GM12878 (cell line): ENCODE measurements at regions not wholly inside any gene's neighbourhood (a gene's known extent, or its start where the extent isn't known, plus 50 kb on each side); places are given as distances from the start of the nearest gene placed in this dataset.

Source experiments
- IKZF1 ChIP-seq: fragments of 450-650 bp; conservative IDR thresholded peaks from 2 replicates; pipeline ENCODE4 v1.6.1; 2017; ENCODE audit warnings: antibody characterized with exemption, mild to moderate bottlenecking
- MAX ChIP-seq: IDR thresholded peaks from 2 replicates; pipeline ENCODE4 v1.6.1; 2012; ENCODE audit warnings: low read depth, low read length, improper control_type of control experiment
- NFYB ChIP-seq: IDR thresholded peaks from 2 replicates; pipeline ENCODE4 v1.6.1; 2011; ENCODE audit warnings: low read depth, mild to moderate bottlenecking, low read length, improper control_type of control experiment, moderate library complexity; ENCODE audit not compliant: insufficient read depth
- POLR2A ChIP-seq: IDR thresholded peaks from 2 replicates; pipeline ENCODE4 v1.6.1; 2011; ENCODE audit warnings: low read depth, mild to moderate bottlenecking, low read length
- RCOR1 ChIP-seq: conservative IDR thresholded peaks from 2 replicates; pipeline ENCODE4 v1.6.1; 2012; ENCODE audit warnings: low read depth, low read length, improper control_type of control experiment
- REST ChIP-seq: IDR thresholded peaks from 2 replicates; pipeline ENCODE4 v1.6.1; 2012; ENCODE audit warnings: mild to moderate bottlenecking, low read depth, low read length
- SP1 ChIP-seq: IDR thresholded peaks from one replicate; pipeline ENCODE4 v1.6.1; 2011; ENCODE audit warnings: low read depth, low read length
- TCF12 ChIP-seq: IDR thresholded peaks from 2 replicates; pipeline ENCODE4 v1.6.1; 2011; ENCODE audit warnings: low read depth, mild to moderate bottlenecking, low read length
- TCF3 ChIP-seq: IDR thresholded peaks from 2 replicates; pipeline ENCODE4 v1.6.1; 2012; ENCODE audit warnings: low read depth, mild to moderate bottlenecking, low read length, borderline replicate concordance; ENCODE audit not compliant: insufficient read depth
- TF ChIP-seq, protein P1 (sequence below), 3 experiments: IDR thresholded peaks in 2 of 3; conservative IDR thresholded peaks in 1 of 3; 2 replicates each; pipeline ENCODE4 v1.5.1; 2011; ENCODE audit warnings: low read depth in 3 of 3, low read length in 3 of 3, mild to moderate bottlenecking in 3 of 3, control low read depth in 2 of 3, moderate library complexity in 2 of 3, inconsistent platforms in 1 of 3, mixed read lengths in 1 of 3; ENCODE audit not compliant: control insufficient read depth in 2 of 3, insufficient read depth in 1 of 3; ENCODE audit errors: extremely low read depth in 1 of 3
- TF ChIP-seq, protein P2 (sequence below): IDR thresholded peaks from 2 replicates; pipeline ENCODE4 v1.6.1; 2011; ENCODE audit warnings: borderline replicate concordance, low read depth, mild to moderate bottlenecking, moderate library complexity, mixed read lengths, low read length; ENCODE audit not compliant: insufficient read depth; ENCODE audit errors: extremely low read length

DNA sequence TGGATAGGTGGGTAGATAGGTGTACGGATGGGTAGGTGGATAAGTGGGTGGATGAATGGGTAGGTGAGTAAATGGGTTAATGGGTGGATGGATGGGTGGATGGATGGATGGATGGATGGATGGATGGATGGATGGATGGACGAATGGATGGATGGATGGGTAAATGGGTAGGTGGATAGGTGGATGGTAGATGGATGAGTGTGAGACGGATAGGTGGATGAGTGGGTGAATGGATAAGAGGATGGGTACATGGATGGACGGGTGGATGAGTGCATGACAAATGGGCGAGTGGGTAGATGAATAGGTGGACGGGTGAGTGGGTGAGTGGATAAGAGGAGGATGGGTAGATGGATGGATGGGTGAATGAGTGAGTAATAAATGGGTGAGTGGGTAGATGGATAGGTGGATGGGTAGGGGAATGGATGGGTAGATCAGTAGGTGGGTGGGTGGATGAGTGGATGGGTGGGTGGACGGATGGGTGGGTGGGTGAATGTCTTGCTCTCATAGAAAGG, 179.2 kb downstream of the FGF18 start:
- TF ChIP-seq RCOR1 (no peak), MAX (no peak), REST (no peak), NFYB (no peak), POLR2A (no peak), TCF12 (no peak), TCF3 (no peak), IKZF1 (no peak), SP1 (no peak)
- TF ChIP-seq, protein P1, sequence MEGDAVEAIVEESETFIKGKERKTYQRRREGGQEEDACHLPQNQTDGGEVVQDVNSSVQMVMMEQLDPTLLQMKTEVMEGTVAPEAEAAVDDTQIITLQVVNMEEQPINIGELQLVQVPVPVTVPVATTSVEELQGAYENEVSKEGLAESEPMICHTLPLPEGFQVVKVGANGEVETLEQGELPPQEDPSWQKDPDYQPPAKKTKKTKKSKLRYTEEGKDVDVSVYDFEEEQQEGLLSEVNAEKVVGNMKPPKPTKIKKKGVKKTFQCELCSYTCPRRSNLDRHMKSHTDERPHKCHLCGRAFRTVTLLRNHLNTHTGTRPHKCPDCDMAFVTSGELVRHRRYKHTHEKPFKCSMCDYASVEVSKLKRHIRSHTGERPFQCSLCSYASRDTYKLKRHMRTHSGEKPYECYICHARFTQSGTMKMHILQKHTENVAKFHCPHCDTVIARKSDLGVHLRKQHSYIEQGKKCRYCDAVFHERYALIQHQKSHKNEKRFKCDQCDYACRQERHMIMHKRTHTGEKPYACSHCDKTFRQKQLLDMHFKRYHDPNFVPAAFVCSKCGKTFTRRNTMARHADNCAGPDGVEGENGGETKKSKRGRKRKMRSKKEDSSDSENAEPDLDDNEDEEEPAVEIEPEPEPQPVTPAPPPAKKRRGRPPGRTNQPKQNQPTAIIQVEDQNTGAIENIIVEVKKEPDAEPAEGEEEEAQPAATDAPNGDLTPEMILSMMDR (IDR thresholded peaks at IDR 0.05 in 2 of 3, conservative IDR thresholded peaks at IDR 0.05 in 1 of 3; ENCODE audit: control insufficient read depth in 2 of 3, extremely low read depth in 1 of 3, insufficient read depth in 1 of 3, low read depth in 3 of 3, low read length in 3 of 3), result no peak
- TF ChIP-seq, protein P2, sequence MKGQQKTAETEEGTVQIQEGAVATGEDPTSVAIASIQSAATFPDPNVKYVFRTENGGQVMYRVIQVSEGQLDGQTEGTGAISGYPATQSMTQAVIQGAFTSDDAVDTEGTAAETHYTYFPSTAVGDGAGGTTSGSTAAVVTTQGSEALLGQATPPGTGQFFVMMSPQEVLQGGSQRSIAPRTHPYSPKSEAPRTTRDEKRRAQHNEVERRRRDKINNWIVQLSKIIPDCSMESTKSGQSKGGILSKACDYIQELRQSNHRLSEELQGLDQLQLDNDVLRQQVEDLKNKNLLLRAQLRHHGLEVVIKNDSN, result no peak
